ENCODE measurements at regions not wholly inside any gene's neighbourhood (a gene's known extent, or its start where the extent isn't known, plus 50 kb on each side); places are given as distances from the start of the nearest gene placed in this dataset.
"Not testable (repeated sequence)": the region's sequence is repeated elsewhere in the genome, so short reads cannot be mapped to it uniquely, and the experiment has no call there.

GRCh38 chr1:610538-610937 is 75.9 kb downstream of the OR4F16 start:
- ATAC-seq; intact Hi-C loops (cut with DNase I); DNase-seq: not testable (repeated sequence)

DNA sequence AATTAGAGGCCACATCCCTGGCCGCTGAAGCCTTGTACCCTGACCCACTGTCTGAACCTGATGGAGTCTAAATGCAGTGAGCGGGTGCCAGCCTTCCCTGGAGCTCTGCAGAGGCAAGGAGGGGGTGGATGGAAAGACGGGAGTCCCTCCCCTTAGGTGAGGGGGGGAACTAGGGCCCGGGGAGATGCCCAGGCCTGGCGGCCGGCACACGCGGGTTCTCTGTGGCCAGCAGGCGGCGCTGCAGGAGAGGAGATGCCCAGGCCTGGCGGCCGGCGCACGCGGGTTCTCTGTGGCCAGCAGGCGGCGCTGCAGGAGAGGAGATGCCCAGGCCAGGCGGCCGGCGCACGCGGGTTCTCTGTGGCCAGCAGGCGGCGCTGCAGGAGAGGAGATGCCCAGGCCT is 77.3 kb downstream of the OR4F16 start:
- ATAC-seq; intact Hi-C loops (cut with DNase I); DNase-seq: not testable (repeated sequence)

GRCh38 chr1:605279-605678 is 81.2 kb downstream of the OR4F16 start:
- ATAC-seq; intact Hi-C loops (cut with DNase I): not testable (repeated sequence)
- peak; percentile 21 for DNase-seq

DNA sequence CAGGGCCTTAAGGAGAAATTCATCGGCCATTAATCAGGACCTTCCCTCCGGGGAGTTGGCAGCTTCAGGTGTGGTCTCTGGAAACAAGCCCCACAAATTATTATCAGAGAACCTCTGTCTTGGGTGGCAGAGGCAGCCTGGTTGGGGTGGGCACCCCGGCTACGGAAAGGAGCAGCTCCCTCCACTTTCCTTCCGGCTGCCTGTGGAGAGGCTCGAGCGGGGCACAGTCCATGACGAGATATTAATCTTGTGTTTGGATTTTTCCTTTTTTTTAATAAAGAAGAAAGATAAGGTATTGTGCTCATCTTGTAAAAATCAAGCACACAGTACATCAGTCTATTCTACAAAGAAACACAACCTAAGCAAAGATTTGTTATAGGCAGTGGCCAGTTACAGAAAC is 98.2 kb downstream of the OR4F16 start:
- intact Hi-C loops (cut with DNase I) = not testable (repeated sequence)

GRCh38 chr1:585992-586391 is 100.5 kb downstream of the OR4F16 start:
- peak; percentile 78 for DNase-seq
- intact Hi-C loops (cut with DNase I); ATAC-seq: not testable (repeated sequence)

More for the DNA sequence above, 98.2 kb downstream of the OR4F16 start:
- not testable (repeated sequence) for ATAC-seq, DNase-seq

All from left cardiac atrium (tissue), 4 donors.